Epithelial cell of esophagus (primary cell): ENCODE measurements at regions not wholly inside any gene's neighbourhood (a gene's known extent, or its start where the extent isn't known, plus 50 kb on each side); places are given as distances from the start of the nearest gene placed in this dataset.
A peak's percentile ranks its signal among the peaks of the same experiment; 100 is the strongest.

Experiments
- DNase-seq: peaks from one replicate; pipeline ENCODE4 v3.0.0; 2010; ENCODE audit warnings: low read depth
- H3K4me3 ChIP-seq: 2 replicates; pipeline ENCODE4 v1.5.1; 2011; ENCODE audit warnings: mild to moderate bottlenecking, low read length, control low read depth
- CTCF ChIP-seq: IDR thresholded peaks from 2 replicates; pipeline ENCODE4 v1.5.1; 2011; ENCODE audit warnings: low read depth, mild to moderate bottlenecking, low read length, control low read depth, inconsistent platforms; ENCODE audit not compliant: insufficient read depth; ENCODE audit errors: missing control alignments

DNA sequence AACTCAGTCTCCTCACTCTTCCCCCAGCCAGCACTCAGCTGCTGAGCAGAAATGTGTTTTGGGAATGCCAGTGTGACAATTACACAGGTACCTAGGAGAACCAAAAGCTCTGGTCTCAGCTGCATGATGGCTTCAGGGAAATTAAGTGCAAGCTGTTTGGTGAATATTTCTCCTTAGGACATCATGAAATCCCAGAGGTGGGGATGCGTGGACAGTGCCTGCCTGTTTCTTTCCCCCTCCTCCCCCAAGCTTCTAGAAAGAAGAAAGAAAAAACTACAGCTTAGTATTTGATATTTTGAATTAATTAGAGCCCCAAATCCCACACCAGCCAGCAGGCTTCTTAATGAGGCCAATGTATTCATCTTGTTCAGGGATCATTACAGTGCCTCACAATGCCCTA lies 243.0 kb downstream of the IDS start:
- no peak overlapping the region for H3K4me3 ChIP-seq
- TF ChIP-seq CTCF = no peak
- no peak for DNase-seq

- H3K4me3 ChIP-seq = no peak overlapping the region
- no peak for TF ChIP-seq CTCF
- DNase-seq = peak; percentile 53
Observed at GRCh38 chrX:149259241-149259640, 245.9 kb downstream of the IDS start.

- TF ChIP-seq CTCF = no peak
- no peak for DNase-seq
- H3K4me3 ChIP-seq = no peak overlapping the region
Observed at GRCh38 chrX:149255860-149256259, 249.2 kb downstream of the IDS start.

DNA sequence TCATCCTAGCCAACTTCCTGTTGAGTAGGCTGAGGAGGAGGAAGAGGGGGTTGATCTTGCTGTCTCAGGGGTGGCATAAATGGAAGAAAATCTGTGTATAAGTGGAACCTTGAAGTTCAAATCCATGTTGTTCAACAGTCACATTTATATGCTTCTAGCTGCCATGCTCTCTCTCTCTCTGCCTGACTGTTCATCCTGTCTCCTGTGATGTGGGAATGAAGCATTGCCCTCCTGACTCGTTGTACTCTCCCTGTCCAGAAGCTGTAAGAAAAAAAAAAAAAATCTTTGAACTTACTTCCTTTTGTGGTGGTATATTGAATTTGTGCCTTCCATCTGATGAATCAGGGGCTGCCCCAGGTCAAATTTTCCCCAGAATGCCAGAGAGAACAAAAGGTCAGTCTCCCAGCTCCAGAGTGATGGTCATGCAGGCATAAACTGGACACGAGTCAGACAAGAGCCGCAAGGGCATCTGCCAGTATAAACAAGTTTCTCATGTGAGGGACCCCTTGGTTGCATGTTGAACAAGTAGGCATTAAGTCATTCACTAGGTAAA lies 257.0 kb downstream of the IDS start:
- no peak for TF ChIP-seq CTCF
- DNase-seq = no peak
- no peak overlapping the region for H3K4me3 ChIP-seq

DNA sequence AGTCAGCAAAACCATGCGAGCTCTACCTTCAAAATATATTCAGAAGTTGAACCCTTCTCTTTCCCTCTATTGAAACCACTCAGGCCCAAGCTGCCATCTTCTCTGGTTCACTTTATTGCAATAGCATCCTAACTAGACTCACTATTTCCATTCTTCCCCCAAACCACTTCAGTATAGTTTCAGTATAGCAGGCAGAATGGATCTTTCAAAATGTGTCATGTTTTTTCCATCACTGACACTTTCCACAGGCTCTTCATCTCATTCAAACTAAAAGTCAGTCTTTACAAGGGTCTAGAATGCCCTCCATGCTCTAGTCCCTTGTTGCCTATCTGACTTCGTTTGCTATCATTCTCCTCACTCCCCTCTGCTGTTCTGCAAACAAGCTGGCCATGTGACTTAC lies 274.4 kb downstream of the IDS start:
- no peak overlapping the region for H3K4me3 ChIP-seq
- TF ChIP-seq CTCF = no peak
- no peak for DNase-seq

- TF ChIP-seq CTCF = no peak
- no peak for DNase-seq
- no peak overlapping the region for H3K4me3 ChIP-seq
Observed at GRCh38 chrX:149223854-149224253, 281.3 kb downstream of the IDS start.

GRCh38 chrX:149222040-149222439 lies 283.1 kb downstream of the IDS start:
- no peak for TF ChIP-seq CTCF

More at GRCh38 chrX:149222040-149222439, 283.1 kb downstream of the IDS start:
- H3K4me3 ChIP-seq = no peak overlapping the region
- no peak for DNase-seq
